GM12878 (cell line): ENCODE measurements at regions not wholly inside any gene's neighbourhood (a gene's known extent, or its start where the extent isn't known, plus 50 kb on each side); places are given as distances from the start of the nearest gene placed in this dataset.

ENCODE experiments used
- ATAC-seq: fragments of 200-7000 bp; cut with Tn5 transposase; 3 replicates; pipeline ENCODE4 v1.9.1; 2020; ENCODE audit warnings: mild to moderate bottlenecking, moderate library complexity
- BruUV-seq: library from RNA; stranded (reverse); fragments of 400-500 nt; replicated peaks from 2 replicates; lab custom pipeline; 2021; lab: Mats Ljungman, UMichigan
- CTCF ChIA-PET: fragments of 300-600 bp; sonication (Branson Sonifier 250); formaldehyde crosslinking; extraction: SDS; loops from one replicate; lab custom pipeline; 2021; ENCODE audit warnings: inconsistent platforms; lab: Yijun Ruan, JAX
- POLR2A ChIA-PET: fragments of 350-600 bp; formaldehyde crosslinking; extraction: SDS; loops from one replicate; lab custom pipeline; 2021; ENCODE audit warnings: inconsistent platforms; lab: Charles Lee
- RAD21 ChIA-PET: fragments of 300-600 bp; sonication (Branson Sonifier 250); formaldehyde crosslinking; loops from one replicate; lab custom pipeline; 2023; ENCODE audit warnings: antibody characterized with exemption; ENCODE audit not compliant: unreplicated experiment; lab: Charles Lee
- SMC1A ChIA-PET: fragments of 300-600 bp; sonication (Branson Sonifier 250); formaldehyde crosslinking; loops from one replicate; lab custom pipeline; 2023; ENCODE audit not compliant: unreplicated experiment, uncharacterized antibody; lab: Charles Lee
- DNase-seq: peaks from one replicate; pipeline ENCODE4 v3.0.0-alpha.2; 2011; ENCODE audit warnings: low read depth, low spot score
- FAIRE-seq: peaks from 3 replicates; lab custom pipeline; 2011; peaks lifted over from hg19 to GRCh38; lab: Jason Lieb, UNC
- H2AFZ ChIP-seq: 2 replicates; pipeline ENCODE4 v1.6.0; 2011; ENCODE audit warnings: low read depth, low read length, control low read depth; ENCODE audit not compliant: control insufficient read depth
- H3K27ac ChIP-seq: 2 replicates; pipeline ENCODE4 v1.5.1; 2011; ENCODE audit warnings: control low read depth; ENCODE audit not compliant: control insufficient read depth, insufficient read depth
- H3K27me3 ChIP-seq, 2 experiments: replicated peaks in 1 of 2; 2 replicates each; pipeline versions ENCODE4 v1.6.0 to v1.6.1; 2011; ENCODE audit warnings: low read length in 1 of 2; ENCODE audit not compliant: control insufficient read depth in 2 of 2, insufficient read depth in 2 of 2
- H3K36me3 ChIP-seq, 2 experiments: 2 replicates each; pipeline ENCODE4 v1.5.1; 2011; ENCODE audit warnings: low read length in 1 of 2; ENCODE audit not compliant: control insufficient read depth in 2 of 2, insufficient read depth in 2 of 2
- H3K4me1 ChIP-seq: 2 replicates; pipeline ENCODE4 v1.6.1; 2011; ENCODE audit warnings: mild to moderate bottlenecking, low read length, moderate library complexity, mixed read lengths; ENCODE audit not compliant: control insufficient read depth, insufficient read depth
- H3K4me2 ChIP-seq: 2 replicates; pipeline ENCODE4 v1.6.0; 2011; ENCODE audit warnings: control low read depth; ENCODE audit not compliant: control insufficient read depth, insufficient read depth
- H3K4me3 ChIP-seq: fragments of 200-600 bp; sonication (generic); 2 replicates; pipeline ENCODE4 v1.5.1; 2016
- H3K79me2 ChIP-seq: 2 replicates; pipeline ENCODE4 v1.6.0; 2011; ENCODE audit warnings: low read length; ENCODE audit not compliant: control insufficient read depth, insufficient read depth
- H3K9ac ChIP-seq: 2 replicates; pipeline ENCODE4 v1.8.0; 2011; ENCODE audit warnings: low read length, control low read depth, mixed read lengths; ENCODE audit not compliant: control insufficient read depth, insufficient read depth
- H3K9me3 ChIP-seq: replicated peaks from 3 replicates; pipeline ENCODE4 v1.5.1; 2011; ENCODE audit warnings: mild to moderate bottlenecking, low read length; ENCODE audit not compliant: control insufficient read depth, insufficient read depth
- H4K20me1 ChIP-seq: 2 replicates; pipeline ENCODE4 v1.6.0; 2011; ENCODE audit not compliant: control insufficient read depth, insufficient read depth
- ELK1 ChIP-seq: IDR thresholded peaks from 2 replicates; pipeline ENCODE4 v1.6.1; 2012; ENCODE audit warnings: low read depth, low read length, improper control_type of control experiment
- HSF1 ChIP-seq: fragments of 150-350 bp; IDR thresholded peaks from 2 replicates; pipeline ENCODE4 v1.6.1; 2014; ENCODE audit warnings: mild to moderate bottlenecking, low read depth, low read length
- JUNB ChIP-seq: IDR thresholded peaks from 2 replicates; pipeline ENCODE4 v1.6.1; 2016; ENCODE audit warnings: antibody characterized with exemption, mild to moderate bottlenecking
- NRF1 ChIP-seq: conservative IDR thresholded peaks from 2 replicates; pipeline ENCODE4 v1.6.1; 2011; ENCODE audit warnings: mild to moderate bottlenecking, low read depth, low read length, improper control_type of control experiment
- PBX3 ChIP-seq: IDR thresholded peaks from 2 replicates; pipeline ENCODE4 v1.6.1; 2011; ENCODE audit warnings: mild to moderate bottlenecking, low read depth, low read length, moderate library complexity; ENCODE audit not compliant: insufficient replicate concordance
- SMARCA5 ChIP-seq: fragments of 450-650 bp; IDR thresholded peaks from 2 replicates; pipeline ENCODE4 v1.6.1; 2017; ENCODE audit warnings: mild to moderate bottlenecking
- USF1 ChIP-seq: IDR thresholded peaks from 2 replicates; pipeline ENCODE4 v1.6.1; 2011; ENCODE audit warnings: borderline replicate concordance, low read depth, mild to moderate bottlenecking, moderate library complexity, mixed read lengths, low read length; ENCODE audit not compliant: insufficient read depth; ENCODE audit errors: extremely low read length
- ZBTB11 ChIP-seq: fragments of 450-650 bp; formaldehyde crosslinking; IDR thresholded peaks from 2 replicates; pipeline ENCODE4 v1.5.0; 2022; ENCODE audit warnings: mild to moderate bottlenecking, missing genetic modification characterization
- WGBS: methylation state at CpG from one replicate; pipeline ENCODE4 v1.1.6; 2016; ENCODE audit warnings: low lambda C conversion rate; ENCODE audit not compliant: insufficient replicate concordance, insufficient coverage; ENCODE audit errors: missing lambda C conversion rate; 5-methylcytosine and 5-hydroxymethylcytosine counted together
- in situ Hi-C: fragments of 300-500 bp; cut with MboI; formaldehyde crosslinking; loops from 9 replicates; pipeline ENCODE4 v1.14.3; 2018; ENCODE audit warnings: mixed read lengths
- intact Hi-C: fragments of 100-400 bp; cut with micrococcal nuclease; formaldehyde crosslinking; loops from one replicate; pipeline ENCODE4 v1.14.2; 2022; ENCODE audit not compliant: unreplicated experiment

GRCh38 chr9:96067600-96067999 is 192.1 kb downstream of the ERCC6L2 start (continued):
- TF ChIP-seq ELK1: no peak
- TF ChIP-seq NRF1: no peak
- no peak for TF ChIP-seq SMARCA5
- TF ChIP-seq ZBTB11: no peak
- no peak for TF ChIP-seq USF1
- TF ChIP-seq, all 136 proteins: peak for 0

- RAD21 ChIA-PET: no interaction called here
- SMC1A ChIA-PET: no interaction called here
- Histone ChIP-seq H3K79me2 (no peaks in the 10 kb centered on the region), H3K4me3 (no peak overlapping the region), H3K4me1 (no peaks in the 10 kb centered on the region), H3K27me3 (peaks cover 0 to 2% of the 10 kb centered on the region in 2 experiments; a peak in 2 of 4 replicates), H3K4me2 (no peak overlapping the region), H3K27ac (no peak overlapping the region), H3K9me3 (no peaks in the 10 kb centered on the region), H3K36me3 (no peaks in the 10 kb centered on the region), H2AFZ (no peak overlapping the region), H4K20me1 (no peaks in the 10 kb centered on the region), H3K9ac (no peak overlapping the region)
- no peak for DNase-seq
- POLR2A ChIA-PET: no interaction called here
- CTCF ChIA-PET: interaction anchor here (0.6 kb wide), 1 partner anchor 12 kb away, joined by 3 read pairs; no protein-coding TSS in a partner anchor
- 58% methylated on average over 7 of the region's 7 CpGs for WGBS
- FAIRE-seq: no peak
- in situ Hi-C loops: no loop called here
- ATAC-seq: no peak
- no TSS peak for BruUV-seq
- intact Hi-C loops: loop anchor here (10.0 kb wide), 1 partner anchor 148 kb away; no protein-coding TSS in a partner anchor
- TF ChIP-seq PBX3 (no peak), HSF1 (no peak), JUNB (no peak)
Measured at GRCh38 chr9:96067004-96067403, 191.5 kb downstream of the ERCC6L2 start.
